Vagina (tissue), 2 donors: ENCODE measurements at regions not wholly inside any gene's neighbourhood (a gene's known extent, or its start where the extent isn't known, plus 50 kb on each side); places are given as distances from the start of the nearest gene placed in this dataset.

Experiments used
- POLR2A ChIP-seq, 2 donors: fragments of 450-650 bp; IDR thresholded peaks; one replicate each; pipeline ENCODE4 v1.6.1; 2017; ENCODE audit warnings: antibody characterized with exemption in 2 of 2, mild to moderate bottlenecking in 2 of 2, moderate library complexity in 2 of 2
- POLR2AphosphoS5 ChIP-seq, 2 donors: sonication (generic); formaldehyde crosslinking; IDR thresholded peaks; one replicate each; pipeline ENCODE4 v1.9.0; 2017; ENCODE audit warnings: antibody characterized with exemption in 2 of 2, mild to moderate bottlenecking in 2 of 2, low read depth in 1 of 2; ENCODE audit not compliant: insufficient read depth in 1 of 2
- TF ChIP-seq, protein P1 (sequence below), 3 experiments: fragments of 450-650 bp in 2 of 3; fragments of 200-600 bp in 1 of 3; sonication (generic) in 1 of 3; IDR thresholded peaks; one replicate each; pipeline ENCODE4 v1.5.1; 2017 to 2019; ENCODE audit warnings: antibody characterized with exemption in 3 of 3, mild to moderate bottlenecking in 2 of 3, moderate library complexity in 2 of 3

DNA sequence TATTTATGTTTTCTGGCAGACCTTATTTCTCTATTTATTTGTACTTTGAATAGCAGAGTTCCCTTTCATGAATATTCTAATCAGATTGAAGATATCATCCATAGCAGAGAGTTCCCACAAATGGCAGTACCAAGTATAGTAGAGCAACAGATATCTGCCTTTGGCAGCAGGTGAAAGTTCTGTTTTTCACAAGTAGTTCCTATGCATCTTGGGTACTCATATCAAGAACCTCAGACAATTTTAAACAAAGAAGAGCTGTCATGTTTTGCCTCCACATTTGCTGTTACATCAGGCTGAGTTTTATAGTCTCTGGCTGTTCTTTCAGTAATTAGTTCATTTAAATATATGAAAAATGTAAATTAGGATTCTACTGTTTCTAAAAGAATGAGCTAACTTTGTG is 252.0 kb downstream of the KCNC2 start:
- TF ChIP-seq, protein P1, sequence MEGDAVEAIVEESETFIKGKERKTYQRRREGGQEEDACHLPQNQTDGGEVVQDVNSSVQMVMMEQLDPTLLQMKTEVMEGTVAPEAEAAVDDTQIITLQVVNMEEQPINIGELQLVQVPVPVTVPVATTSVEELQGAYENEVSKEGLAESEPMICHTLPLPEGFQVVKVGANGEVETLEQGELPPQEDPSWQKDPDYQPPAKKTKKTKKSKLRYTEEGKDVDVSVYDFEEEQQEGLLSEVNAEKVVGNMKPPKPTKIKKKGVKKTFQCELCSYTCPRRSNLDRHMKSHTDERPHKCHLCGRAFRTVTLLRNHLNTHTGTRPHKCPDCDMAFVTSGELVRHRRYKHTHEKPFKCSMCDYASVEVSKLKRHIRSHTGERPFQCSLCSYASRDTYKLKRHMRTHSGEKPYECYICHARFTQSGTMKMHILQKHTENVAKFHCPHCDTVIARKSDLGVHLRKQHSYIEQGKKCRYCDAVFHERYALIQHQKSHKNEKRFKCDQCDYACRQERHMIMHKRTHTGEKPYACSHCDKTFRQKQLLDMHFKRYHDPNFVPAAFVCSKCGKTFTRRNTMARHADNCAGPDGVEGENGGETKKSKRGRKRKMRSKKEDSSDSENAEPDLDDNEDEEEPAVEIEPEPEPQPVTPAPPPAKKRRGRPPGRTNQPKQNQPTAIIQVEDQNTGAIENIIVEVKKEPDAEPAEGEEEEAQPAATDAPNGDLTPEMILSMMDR (IDR thresholded peaks at IDR 0.05): no peak
- TF ChIP-seq POLR2AphosphoS5 (IDR thresholded peaks at IDR 0.05; ENCODE audit: insufficient read depth in 1 of 2, low read depth in 1 of 2) (no peak), POLR2A (IDR thresholded peaks at IDR 0.05) (no peak)
